Breast epithelium (tissue), 3 donors: ENCODE measurements at regions not wholly inside any gene's neighbourhood (a gene's known extent, or its start where the extent isn't known, plus 50 kb on each side); places are given as distances from the start of the nearest gene placed in this dataset.

Source experiments
- CTCF ChIP-seq, 3 donors: fragments of 450-650 bp; IDR thresholded peaks; one replicate each; pipeline ENCODE4 v1.5.1; 2016 to 2017; ENCODE audit warnings: antibody characterized with exemption in 3 of 3, mild to moderate bottlenecking in 3 of 3, moderate library complexity in 3 of 3
- POLR2A ChIP-seq: fragments of 450-650 bp; IDR thresholded peaks from one replicate; pipeline ENCODE4 v1.6.1; 2016; ENCODE audit warnings: antibody characterized with exemption, mild to moderate bottlenecking, moderate library complexity

- TF ChIP-seq CTCF (IDR thresholded peaks at IDR 0.05) (no peak), POLR2A (no peak)
Measured at GRCh38 chr10:128874331-128874730, 592.7 kb upstream of the MGMT start.
